Psoas muscle (tissue), 7 donors: ENCODE measurements at regions not wholly inside any gene's neighbourhood (a gene's known extent, or its start where the extent isn't known, plus 50 kb on each side); places are given as distances from the start of the nearest gene placed in this dataset.

ENCODE experiments used
- ATAC-seq, 4 donors: fragments of 200-7000 bp; cut with Tn5 transposase; one replicate each; pipeline ENCODE4 v1.9.1; 2020; ENCODE audit warnings: moderate library complexity in 3 of 4, mild to moderate bottlenecking in 2 of 4
- DNase-seq, 2 donors: peaks; one replicate each; pipeline ENCODE4 v3.0.0-alpha.2; 2020
- H3K27ac ChIP-seq: fragments of 200-600 bp; one replicate; pipeline ENCODE4 v1.8.0; 2022
- H3K27me3 ChIP-seq, 3 donors: fragments of 200-600 bp in 1 of 3; one replicate each; pipeline versions ENCODE4 v1.6.1 to v1.8.0; 2013 to 2022; ENCODE audit warnings: low read length in 2 of 3, mild to moderate bottlenecking in 2 of 3, moderate library complexity in 1 of 3; ENCODE audit not compliant: insufficient read depth in 3 of 3
- H3K36me3 ChIP-seq, 2 donors: fragments of 200-600 bp in 1 of 2; one replicate each; pipeline versions ENCODE4 v1.6.1 to v1.8.0; 2013 to 2022; ENCODE audit warnings: low read depth in 1 of 2, mild to moderate bottlenecking in 1 of 2, moderate library complexity in 1 of 2; ENCODE audit not compliant: insufficient read depth in 1 of 2
- H3K4me1 ChIP-seq: fragments of 200-600 bp; one replicate; pipeline ENCODE4 v1.8.0; 2022
- H3K4me3 ChIP-seq: fragments of 200-600 bp; one replicate; pipeline ENCODE4 v1.8.0; 2022; ENCODE audit warnings: mild to moderate bottlenecking
- H3K9me3 ChIP-seq: fragments of 200-600 bp; one replicate; pipeline ENCODE4 v1.8.0; 2022
- CTCF ChIP-seq: fragments of 200-600 bp; IDR thresholded peaks from one replicate; pipeline ENCODE4 v1.8.0; 2022; ENCODE audit warnings: antibody characterized with exemption
- WGBS, 3 donors: extraction: QIAGEN DNeasy Blood & Tissue Kit; methylation state at CpG; one replicate each; pipeline versions ENCODE4 v1.1.6 to v1.1.7; 2013; 5-methylcytosine and 5-hydroxymethylcytosine counted together
- intact Hi-C, 2 donors: fragments of 100-400 bp; cut with DNase I; formaldehyde crosslinking; loops; one replicate each; pipeline versions ENCODE4 v1.11.0 to v1.14.2; 2022
- donor health status: healthy with polysubstance abuse.
- donor health status: DM: no; HTN: no; CAD: no; lungs with moderate emphysema.
- donor health status: Bipolar disorder and iron deficiency.
- donor health status: healthy.
- donor health status: DM: yes; HTN: yes; CAD: no.
- donor health status: DM: no; HTN: no; CAD: no.
- donor health status: DM: yes; HTN: yes; CAD: no.

GRCh38 chr4:115234405-115235093, 121.1 kb upstream of the NDST4 start:
- no peaks in the 10 kb centered on the region for H3K36me3 ChIP-seq
- WGBS, 3 donors: 45 to 49% (median 49%) methylated on average over 3 of the region's 3 CpGs
- no peak overlapping the region for H3K4me3 ChIP-seq
- H3K27me3 ChIP-seq: peaks cover 0 to 2% (median 0%) of the 10 kb centered on the region in 3 donors
- no peak for ATAC-seq
- intact Hi-C loops: no loop called here
- no peak overlapping the region for H3K27ac ChIP-seq
- no peak for DNase-seq
- TF ChIP-seq CTCF: no peak
- no peaks in the 10 kb centered on the region for H3K4me1 ChIP-seq
- no peaks in the 10 kb centered on the region for H3K9me3 ChIP-seq

- intact Hi-C loops: no loop called here
- 63 to 66% (median 66%) methylated on average over 2 of the region's 2 CpGs for WGBS, 3 donors
Measured at GRCh38 chr4:115233600-115233999, 120.2 kb upstream of the NDST4 start.

GRCh38 chr4:115229873-115230272, 116.5 kb upstream of the NDST4 start:
- H3K4me1 ChIP-seq: no peaks in the 10 kb centered on the region
- peaks cover 0 to 2% (median 0%) of the 10 kb centered on the region in 3 donors for H3K27me3 ChIP-seq
- H3K9me3 ChIP-seq: no peaks in the 10 kb centered on the region
- intact Hi-C loops: no loop called here
- ATAC-seq: no peak
- no peak for TF ChIP-seq CTCF
- no peaks in the 10 kb centered on the region for H3K36me3 ChIP-seq
- H3K4me3 ChIP-seq: no peak overlapping the region
- no peak overlapping the region for H3K27ac ChIP-seq
- DNase-seq: no peak

More at GRCh38 chr4:115233600-115233999, 120.2 kb upstream of the NDST4 start:
- Histone ChIP-seq H3K27ac (no peak overlapping the region), H3K4me3 (no peak overlapping the region), H3K4me1 (no peaks in the 10 kb centered on the region), H3K27me3 (peaks cover 0 to 2% (median 0%) of the 10 kb centered on the region in 3 donors), H3K36me3 (no peaks in the 10 kb centered on the region), H3K9me3 (no peaks in the 10 kb centered on the region)
- DNase-seq: no peak
- ATAC-seq: no peak
- no peak for TF ChIP-seq CTCF

GRCh38 chr4:115228851-115229250, 115.4 kb upstream of the NDST4 start:
- 66 to 75% (median 69%) methylated on average over 2 of the region's 2 CpGs for WGBS, 3 donors
- no peak overlapping the region for H3K27ac ChIP-seq
- no peak for TF ChIP-seq CTCF
- H3K4me3 ChIP-seq: no peak overlapping the region
- intact Hi-C loops: no loop called here
- DNase-seq: no peak
- H3K27me3 ChIP-seq: no peaks in the 10 kb centered on the region
- H3K4me1 ChIP-seq: no peaks in the 10 kb centered on the region
- H3K9me3 ChIP-seq: no peaks in the 10 kb centered on the region
- ATAC-seq: no peak
- H3K36me3 ChIP-seq: no peaks in the 10 kb centered on the region

DNA sequence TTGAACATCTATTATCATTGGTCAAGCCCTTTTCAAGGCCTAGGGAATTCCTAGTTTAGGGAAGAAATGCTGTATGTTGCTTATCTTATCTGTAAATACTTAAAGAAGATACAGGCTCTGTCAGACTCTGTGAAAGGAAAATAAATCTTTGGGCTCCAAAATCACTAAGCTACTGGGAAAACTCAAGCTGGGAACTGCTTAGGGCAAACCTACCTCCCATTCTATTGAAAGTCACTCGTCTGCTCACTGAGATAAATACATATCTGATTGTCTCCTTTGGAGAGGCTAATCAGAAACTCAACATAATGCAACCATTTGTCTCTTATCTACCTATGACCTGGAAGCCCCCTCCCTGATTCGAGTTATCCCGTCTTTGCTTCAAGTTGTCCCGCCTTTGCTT, 108.6 kb upstream of the NDST4 start:
- WGBS, 3 donors: 83 to 86% (median 84%) methylated on average over 4 of the region's 4 CpGs
- intact Hi-C loops: no loop called here
- H3K4me1 ChIP-seq: no peaks in the 10 kb centered on the region

More for the DNA sequence above, 108.6 kb upstream of the NDST4 start:
- Histone ChIP-seq H3K27ac (no peak overlapping the region), H3K4me3 (no peak overlapping the region), H3K27me3 (no peaks in the 10 kb centered on the region), H3K36me3 (no peaks in the 10 kb centered on the region), H3K9me3 (no peaks in the 10 kb centered on the region)
- no peak for DNase-seq
- no peak for TF ChIP-seq CTCF
- no peak for ATAC-seq
